ENCODE measurements at regions not wholly inside any gene's neighbourhood (a gene's known extent, or its start where the extent isn't known, plus 50 kb on each side); places are given as distances from the start of the nearest gene placed in this dataset.

- no peak for TF ChIP-seq FOSL1 (IDR thresholded peaks at IDR 0.05; ENCODE audit: insufficient read depth, low read depth, low read length)
- TF ChIP-seq MAX (IDR thresholded peaks at IDR 0.05): no peak
- no peak for TF ChIP-seq RFX5 (IDR thresholded peaks at IDR 0.05; ENCODE audit: borderline replicate concordance, low read depth, low read length)
- TF ChIP-seq CREB1 (IDR thresholded peaks at IDR 0.05): no peak
- no peak for TF ChIP-seq CTCF (IDR thresholded peaks at IDR 0.05; ENCODE audit: control extremely low read depth in 1 of 3, insufficient read depth in 1 of 3, low read depth in 1 of 3, low read length in 3 of 3)
- TF ChIP-seq CEBPB (IDR thresholded peaks at IDR 0.05; ENCODE audit: low read depth, low read length): no peak
- TF ChIP-seq ZNF274 (IDR thresholded peaks at IDR 0.05; ENCODE audit: borderline replicate concordance, extremely low read depth, low read length): no peak
- no peak for TF ChIP-seq ATF3 (IDR thresholded peaks at IDR 0.05; ENCODE audit: insufficient read depth, low read depth, low read length)
- TF ChIP-seq RXRA (IDR thresholded peaks at IDR 0.05; ENCODE audit: insufficient read depth, low read depth, low read length): no peak
- no peak for TF ChIP-seq SP2 (IDR thresholded peaks at IDR 0.05; ENCODE audit: low read length)
- no peak for TF ChIP-seq GABPA (IDR thresholded peaks at IDR 0.05; ENCODE audit: borderline replicate concordance, insufficient read depth, low read length)
- TF ChIP-seq NRF1 (IDR thresholded peaks at IDR 0.05; ENCODE audit: low read depth, low read length): no peak
- TF ChIP-seq USF2 (IDR thresholded peaks at IDR 0.05; ENCODE audit: low read length): no peak
- TF ChIP-seq TAF1 (IDR thresholded peaks at IDR 0.05; ENCODE audit: low read depth, low read length): no peak
These were observed 325.9 kb upstream of the PABPC5 start for GRCh38 chrX:91108761-91109160.
